Hematopoietic multipotent progenitor cell treated with erythropoietin and hydrocortisone succinate and interleukin-3 and kit ligand, for 4 days (in vitro differentiated cells): ENCODE measurements at regions not wholly inside any gene's neighbourhood (a gene's known extent, or its start where the extent isn't known, plus 50 kb on each side); places are given as distances from the start of the nearest gene placed in this dataset.
"Not testable (repeated sequence)": the region's sequence is repeated elsewhere in the genome, so short reads cannot be mapped to it uniquely, and the experiment has no call there.

Experiments used
- DNase-seq: peaks from one replicate; pipeline ENCODE4 v3.0.0-alpha.2; 2015

GRCh38 chr20:40313730-40314129 lies 375.3 kb downstream of the MAFB start:
- no peak for DNase-seq

- no peak for DNase-seq
Measured at GRCh38 chr20:40309731-40310130, 379.3 kb downstream of the MAFB start.

GRCh38 chr20:40307997-40308396 lies 381.0 kb downstream of the MAFB start:
- DNase-seq, result no peak

- no peak for DNase-seq
Measured at GRCh38 chr20:40307268-40307667, 381.8 kb downstream of the MAFB start.

- no peak for DNase-seq
Measured at GRCh38 chr20:40305303-40305702, 383.7 kb downstream of the MAFB start.

GRCh38 chr20:40304119-40304613 lies 384.9 kb downstream of the MAFB start:
- no peak for DNase-seq

GRCh38 chr20:40294747-40295146 lies 394.3 kb downstream of the MAFB start:
- DNase-seq, result no peak

- no peak for DNase-seq
Measured at GRCh38 chr20:40294175-40294574, 394.9 kb downstream of the MAFB start.

- no peak for DNase-seq
Measured at GRCh38 chr20:40293740-40294139, 395.3 kb downstream of the MAFB start.

- no peak for DNase-seq
Measured at GRCh38 chr20:40291493-40292135, 397.4 kb downstream of the MAFB start.

- no peak for DNase-seq
Measured at GRCh38 chr20:40287683-40288082, 401.4 kb downstream of the MAFB start.

- DNase-seq, result no peak
Measured at GRCh38 chr20:40286975-40287531, 402.0 kb downstream of the MAFB start.

GRCh38 chr20:40284611-40285010 lies 404.4 kb downstream of the MAFB start:
- no peak for DNase-seq

GRCh38 chr20:40283689-40284088 lies 405.3 kb downstream of the MAFB start:
- no peak for DNase-seq

- no peak for DNase-seq
Measured at GRCh38 chr20:40282941-40283340, 406.1 kb downstream of the MAFB start.

- DNase-seq, result no peak
Measured at GRCh38 chr20:40282541-40282940, 406.5 kb downstream of the MAFB start.

- DNase-seq, result no peak
Measured at GRCh38 chr20:40280616-40281015, 408.4 kb downstream of the MAFB start.

GRCh38 chr20:40279390-40279789 lies 409.6 kb downstream of the MAFB start:
- peak; percentile 3 for DNase-seq

GRCh38 chr20:40278673-40279072 lies 410.4 kb downstream of the MAFB start:
- DNase-seq, result no peak

- no peak for DNase-seq
Measured at GRCh38 chr20:40276301-40276700, 412.7 kb downstream of the MAFB start.

GRCh38 chr20:40275738-40276137 lies 413.3 kb downstream of the MAFB start:
- DNase-seq, result no peak

GRCh38 chr20:40274912-40275533 lies 414.0 kb downstream of the MAFB start:
- DNase-seq, result no peak

GRCh38 chr20:40269274-40269673 lies 419.8 kb downstream of the MAFB start:
- DNase-seq, result not testable (repeated sequence)

GRCh38 chr20:40268321-40269075 lies 420.5 kb downstream of the MAFB start:
- DNase-seq, result no peak
